ENCODE measurements at regions not wholly inside any gene's neighbourhood (a gene's known extent, or its start where the extent isn't known, plus 50 kb on each side); places are given as distances from the start of the nearest gene placed in this dataset.

GRCh38 chr10:125449571-125449970 lies 233.4 kb downstream of the TEX36 start:
- no peak for DNase-seq
- H3K27ac ChIP-seq: no peak overlapping the region
- no peaks in the 10 kb centered on the region for H3K27me3 ChIP-seq
- no peak for FAIRE-seq
- WGBS, 2 donors: 87 to 92% methylated on average over 9 of the region's 9 CpGs
- TF ChIP-seq CTCF (IDR thresholded peaks at IDR 0.05): no peak
- no peak overlapping the region for H3K4me3 ChIP-seq
- no peaks in the 10 kb centered on the region for H3K4me1 ChIP-seq
- no peak for ATAC-seq
- intact Hi-C loops (cut with DNase I): no loop called here
- H3K36me3 ChIP-seq: no peaks in the 10 kb centered on the region
- H3K9me3 ChIP-seq: no peaks in the 10 kb centered on the region

GRCh38 chr10:125448596-125448995 lies 234.4 kb downstream of the TEX36 start:
- TF ChIP-seq CTCF (IDR thresholded peaks at IDR 0.05): peak in 3 of 4 donors; percentile 10 to 20 (median 18)
- Histone ChIP-seq H3K9me3 (no peaks in the 10 kb centered on the region), H3K27me3 (no peaks in the 10 kb centered on the region), H3K36me3 (no peaks in the 10 kb centered on the region), H3K27ac (no peak overlapping the region), H3K4me3 (no peak overlapping the region), H3K4me1 (no peaks in the 10 kb centered on the region)
- no peak for FAIRE-seq
- peak in 5 of 6 donors; percentile 18 to 74 (median 35) for DNase-seq
- 18 to 35% methylated on average over 5 of the region's 5 CpGs for WGBS, 2 donors
- intact Hi-C loops (cut with DNase I): no loop called here
- peak in 3 of 4 donors; percentile 45 to 67 (median 56) for ATAC-seq

- Histone ChIP-seq H3K27me3 (no peaks in the 10 kb centered on the region), H3K4me3 (no peak overlapping the region), H3K36me3 (no peaks in the 10 kb centered on the region), H3K9me3 (no peaks in the 10 kb centered on the region), H3K4me1 (no peaks in the 10 kb centered on the region), H3K27ac (no peak overlapping the region)
- 88 to 90% methylated on average over 9 of the region's 9 CpGs for WGBS, 2 donors
- no peak for FAIRE-seq
- intact Hi-C loops (cut with DNase I): no loop called here
- ATAC-seq: no peak
- no peak for TF ChIP-seq CTCF (IDR thresholded peaks at IDR 0.05)
- DNase-seq: no peak
Measured at GRCh38 chr10:125444790-125445189, 238.2 kb downstream of the TEX36 start.

GRCh38 chr10:125442856-125443540 lies 240.0 kb downstream of the TEX36 start:
- ATAC-seq: no peak
- TF ChIP-seq CTCF (IDR thresholded peaks at IDR 0.05): no peak

GRCh38 chr10:125441151-125441550 lies 241.8 kb downstream of the TEX36 start:
- H3K4me1 ChIP-seq: no peaks in the 10 kb centered on the region
- intact Hi-C loops (cut with DNase I): no loop called here
- H3K27ac ChIP-seq: no peak overlapping the region
- 73 to 74% methylated on average over 4 of the region's 4 CpGs for WGBS, 2 donors
- DNase-seq: no peak
- FAIRE-seq: no peak
- no peak for ATAC-seq
- TF ChIP-seq CTCF (IDR thresholded peaks at IDR 0.05): no peak
- no peaks in the 10 kb centered on the region for H3K9me3 ChIP-seq
- H3K36me3 ChIP-seq: no peaks in the 10 kb centered on the region
- H3K27me3 ChIP-seq: no peaks in the 10 kb centered on the region
- no peak overlapping the region for H3K4me3 ChIP-seq

More at GRCh38 chr10:125442856-125443540, 240.0 kb downstream of the TEX36 start:
- DNase-seq: no peak
- 78 to 88% methylated on average over 13 of the region's 13 CpGs for WGBS, 2 donors
- intact Hi-C loops (cut with DNase I): no loop called here
- Histone ChIP-seq H3K36me3 (no peaks in the 10 kb centered on the region), H3K9me3 (no peaks in the 10 kb centered on the region), H3K4me1 (no peaks in the 10 kb centered on the region), H3K27ac (no peak overlapping the region), H3K4me3 (no peak overlapping the region), H3K27me3 (no peaks in the 10 kb centered on the region)
- FAIRE-seq: no peak

Measured in pancreas (tissue), 10 donors.